Endodermal cell (in vitro differentiated cells): ENCODE measurements at regions not wholly inside any gene's neighbourhood (a gene's known extent, or its start where the extent isn't known, plus 50 kb on each side); places are given as distances from the start of the nearest gene placed in this dataset.

Experiments
- DNase-seq: peaks from one replicate; pipeline ENCODE4 v3.0.0-alpha.2; 2017
- H3K27ac ChIP-seq: 2 replicates; pipeline ENCODE4 v1.5.1; 2013; ENCODE audit warnings: mild to moderate bottlenecking, low read depth, low read length, moderate library complexity
- H3K27me3 ChIP-seq: 2 replicates; pipeline ENCODE4 v1.6.1; 2013; ENCODE audit warnings: mild to moderate bottlenecking, low read length, moderate library complexity; ENCODE audit not compliant: insufficient read depth, control insufficient read depth, poor library complexity, severe bottlenecking
- H3K36me3 ChIP-seq: 2 replicates; pipeline ENCODE4 v1.7.0; 2013; ENCODE audit warnings: mild to moderate bottlenecking, low read length, moderate library complexity; ENCODE audit not compliant: control insufficient read depth, insufficient read depth
- H3K4me1 ChIP-seq: one replicate; pipeline ENCODE4 v1.7.0; 2013; ENCODE audit warnings: low read length; ENCODE audit not compliant: control insufficient read depth, insufficient read depth
- H3K4me3 ChIP-seq: 2 replicates; pipeline ENCODE4 v1.5.1; 2013; ENCODE audit warnings: mild to moderate bottlenecking, low read length, moderate library complexity
- H3K9ac ChIP-seq: 2 replicates; pipeline ENCODE4 v1.6.1; 2013; ENCODE audit warnings: mild to moderate bottlenecking, low read length, moderate library complexity; ENCODE audit not compliant: poor library complexity, severe bottlenecking; ENCODE audit errors: extremely low read depth
- H3K9me3 ChIP-seq: 2 replicates; pipeline ENCODE4 v1.6.1; 2013; ENCODE audit warnings: mild to moderate bottlenecking, low read length, moderate library complexity; ENCODE audit not compliant: control insufficient read depth
- H3K27ac Mint-ChIP-seq: 2 replicates; pipeline ENCODE4 v1.8.0; 2020; ENCODE audit warnings: mixed read lengths
- H3K27me3 Mint-ChIP-seq: 2 replicates; pipeline ENCODE4 v1.8.0; 2021; ENCODE audit warnings: mild to moderate bottlenecking, mixed read lengths; ENCODE audit not compliant: insufficient read depth
- H3K36me3 Mint-ChIP-seq: 2 replicates; pipeline ENCODE4 v1.8.0; 2020; ENCODE audit warnings: low read depth, mixed read lengths
- H3K4me1 Mint-ChIP-seq: 2 replicates; pipeline ENCODE4 v1.8.0; 2020; ENCODE audit warnings: mixed read lengths
- H3K4me3 Mint-ChIP-seq: 2 replicates; pipeline ENCODE4 v1.8.0; 2020; ENCODE audit warnings: mild to moderate bottlenecking, moderate library complexity, mixed read lengths
- H3K9me3 Mint-ChIP-seq: 2 replicates; pipeline ENCODE4 v1.8.0; 2020; ENCODE audit warnings: mild to moderate bottlenecking, mixed read lengths
- CTCF ChIP-seq: fragments of 200-600 bp; sonication (generic); conservative IDR thresholded peaks from 2 replicates; pipeline ENCODE4 v1.5.0; 2021; ENCODE audit warnings: antibody characterized with exemption, mild to moderate bottlenecking
- WGBS, 2 experiments: methylation state at CpG; one replicate each; pipeline versions ENCODE4 v1.1.5 to v1.1.7; 2013; ENCODE audit warnings: missing lambda C conversion rate in 2 of 2, mixed read lengths in 1 of 2; ENCODE audit not compliant: insufficient coverage in 1 of 2, insufficient read length in 1 of 2; 5-methylcytosine and 5-hydroxymethylcytosine counted together

- no peak for DNase-seq
- no peak overlapping the region for H3K4me3 ChIP-seq
- Mint-ChIP-seq H3K4me3 (no peak overlapping the region), H3K9me3 (no peaks in the 10 kb centered on the region), H3K4me1 (no peaks in the 10 kb centered on the region), H3K27me3 (peaks cover 60% of the 10 kb centered on the region), H3K36me3 (no peaks in the 10 kb centered on the region), H3K27ac (no peak overlapping the region)
- H3K36me3 ChIP-seq, result no peaks in the 10 kb centered on the region
- peaks cover 48% of the 10 kb centered on the region for H3K27me3 ChIP-seq
- no peak overlapping the region for H3K9ac ChIP-seq
- TF ChIP-seq CTCF, result no peak
- no peaks in the 10 kb centered on the region for H3K4me1 ChIP-seq
- no peak overlapping the region for H3K27ac ChIP-seq
- 90 to 94% methylated on average over 13 to 15 of the region's 15 CpGs for WGBS, 2 experiments
- no peaks in the 10 kb centered on the region for H3K9me3 ChIP-seq
Observed at GRCh38 chr2:120448961-120449810, 103.2 kb downstream of the INHBB start.

- H3K4me1 Mint-ChIP-seq, result no peaks in the 10 kb centered on the region
- H3K36me3 ChIP-seq, result no peaks in the 10 kb centered on the region
- peaks cover 53% of the 10 kb centered on the region for H3K27me3 Mint-ChIP-seq
- no peaks in the 10 kb centered on the region for H3K36me3 Mint-ChIP-seq
- H3K27me3 ChIP-seq, result peaks cover 37% of the 10 kb centered on the region
- H3K4me3 Mint-ChIP-seq, result no peak overlapping the region
- no peak for DNase-seq
- H3K27ac Mint-ChIP-seq, result no peak overlapping the region
- no peak for TF ChIP-seq CTCF
- WGBS, 2 experiments, result 85 to 87% methylated on average over 9 to 12 of the region's 12 CpGs
- H3K4me1 ChIP-seq, result no peaks in the 10 kb centered on the region
- H3K9ac ChIP-seq, result no peak overlapping the region
- H3K27ac ChIP-seq, result no peak overlapping the region
- no peaks in the 10 kb centered on the region for H3K9me3 Mint-ChIP-seq
- no peaks in the 10 kb centered on the region for H3K9me3 ChIP-seq
- no peak overlapping the region for H3K4me3 ChIP-seq
Observed at GRCh38 chr2:120450196-120450820, 104.4 kb downstream of the INHBB start.

- no peaks in the 10 kb centered on the region for H3K4me1 ChIP-seq
- H3K27ac Mint-ChIP-seq, result no peak overlapping the region
- no peak for DNase-seq
- H3K27ac ChIP-seq, result no peak overlapping the region
- H3K4me1 Mint-ChIP-seq, result no peaks in the 10 kb centered on the region
- H3K9me3 Mint-ChIP-seq, result no peaks in the 10 kb centered on the region
- no peak overlapping the region for H3K9ac ChIP-seq
- no peaks in the 10 kb centered on the region for H3K36me3 Mint-ChIP-seq
- no peak overlapping the region for H3K4me3 Mint-ChIP-seq
- TF ChIP-seq CTCF, result no peak
- 91 to 95% methylated on average over 4 to 6 of the region's 6 CpGs for WGBS, 2 experiments
- no peaks in the 10 kb centered on the region for H3K36me3 ChIP-seq
- H3K4me3 ChIP-seq, result no peak overlapping the region
- H3K9me3 ChIP-seq, result no peaks in the 10 kb centered on the region
- peaks cover 52% of the 10 kb centered on the region for H3K27me3 Mint-ChIP-seq
- H3K27me3 ChIP-seq, result peaks cover 27% of the 10 kb centered on the region
Observed at GRCh38 chr2:120451334-120451733, 105.4 kb downstream of the INHBB start.
